ENCODE measurements at regions not wholly inside any gene's neighbourhood (a gene's known extent, or its start where the extent isn't known, plus 50 kb on each side); places are given as distances from the start of the nearest gene placed in this dataset.

GRCh38 chrX:39437670-39438441 lies 636.6 kb downstream of the MID1IP1 start:
- H3K27ac Mint-ChIP-seq = no peak overlapping the region
- no CpG with 5 or more reads among the region's 8 CpGs for WGBS (ENCODE audit: extremely low coverage, insufficient read length, low lambda C conversion rate)

More at GRCh38 chrX:39437670-39438441, 636.6 kb downstream of the MID1IP1 start:
- H2BK120ac ChIP-seq (ENCODE audit: low read depth, low read length, poor library complexity, severe bottlenecking) = no peak overlapping the region
- H3K56ac ChIP-seq (ENCODE audit: insufficient read length, low read depth, low read length) = no peak overlapping the region
- H3T11ph ChIP-seq (ENCODE audit: low read length) = no peak overlapping the region
- H2AFZ ChIP-seq (ENCODE audit: low read length) = no peak overlapping the region
- H3K4me1 Mint-ChIP-seq = peaks cover 13 to 20% of the 10 kb centered on the region in 2 experiments
- no peak overlapping the region for H2BK20ac ChIP-seq (ENCODE audit: low read depth, low read length, poor library complexity, severe bottlenecking)
- H2BK5ac ChIP-seq (ENCODE audit: insufficient read length, low read length) = no peak overlapping the region
- no peak overlapping the region for H3K14ac ChIP-seq (ENCODE audit: insufficient read depth, low read length)
- peaks cover 57 to 72% of the 10 kb centered on the region in 2 experiments for H3K9me3 Mint-ChIP-seq
- H3K18ac ChIP-seq (ENCODE audit: insufficient read length, low read depth, low read length) = no peak overlapping the region
- H3K4me3 Mint-ChIP-seq = no peak overlapping the region
- no peaks in the 10 kb centered on the region for H3K79me2 ChIP-seq (ENCODE audit: insufficient read depth, low read length)
- H4K20me1 ChIP-seq (ENCODE audit: control insufficient read depth, insufficient read depth, insufficient read length) = no peaks in the 10 kb centered on the region
- H3K9ac ChIP-seq (ENCODE audit: extremely low read depth, insufficient read length, low read length) = no peak overlapping the region
- TF ChIP-seq CTCF (conservative IDR thresholded peaks at IDR 0.05) = no peak
- no peak overlapping the region for H4K8ac ChIP-seq (replicated peaks; ENCODE audit: insufficient read length, low read depth, low read length)
- no peak overlapping the region for H3K4ac ChIP-seq (ENCODE audit: low read depth, low read length)
- no peak overlapping the region for H2BK12ac ChIP-seq (ENCODE audit: insufficient read length, low read depth, low read length)
- no peak overlapping the region for H3K4me2 ChIP-seq (ENCODE audit: insufficient read depth, insufficient read length, low read length)
- H3K4me1 ChIP-seq (ENCODE audit: insufficient read depth, low read length) = peaks cover 3% of the 10 kb centered on the region; the same call in 1 of the 2 replicates
- H3K23ac ChIP-seq (ENCODE audit: insufficient read length, low read depth, low read length) = no peak overlapping the region
- H3K27ac ChIP-seq (ENCODE audit: insufficient read length, low read depth, low read length) = no peak overlapping the region
- no peaks in the 10 kb centered on the region for H3K9me3 ChIP-seq (ENCODE audit: control insufficient read depth, low read depth, low read length)
- no peak overlapping the region for H2AK5ac ChIP-seq (ENCODE audit: insufficient read length, low read length)
- H3K36me3 Mint-ChIP-seq (ENCODE audit: insufficient read depth in 1 of 3, low read depth in 3 of 3) = no peaks in the 10 kb centered on the region; a peak in 5 of 7 replicates
- no peaks in the 10 kb centered on the region for H3K27me3 ChIP-seq (ENCODE audit: insufficient read depth, low read length)
- H3K79me1 ChIP-seq (ENCODE audit: insufficient read depth, low read depth, low read length, poor library complexity, severe bottlenecking) = no peaks in the 10 kb centered on the region
- H3K27me3 Mint-ChIP-seq (ENCODE audit: low read depth) = peaks cover 8% of the 10 kb centered on the region
- no peak overlapping the region for H4K5ac ChIP-seq (ENCODE audit: insufficient read length, low read depth, low read length)
- H3K23me2 ChIP-seq (ENCODE audit: insufficient read length, low read depth, low read length, poor library complexity, severe bottlenecking) = no peaks in the 10 kb centered on the region
- no peak for DNase-seq
- H4K91ac ChIP-seq (ENCODE audit: insufficient read length, low read depth, low read length) = no peak overlapping the region
- H2BK15ac ChIP-seq (ENCODE audit: low read depth, low read length) = no peak overlapping the region

Data from H9 (cell line).